GM23338 (cell line): ENCODE measurements at regions not wholly inside any gene's neighbourhood (a gene's known extent, or its start where the extent isn't known, plus 50 kb on each side); places are given as distances from the start of the nearest gene placed in this dataset.
"Not testable (repeated sequence)": the region's sequence is repeated elsewhere in the genome, so short reads cannot be mapped to it uniquely, and the experiment has no call there.

Experiments
- ATAC-seq: fragments of 200-7000 bp; cut with Tn5 transposase; 3 replicates; pipeline ENCODE4 v1.9.1; 2020
- DNase-seq: peaks from one replicate; pipeline ENCODE4 v3.0.0-alpha.2; 2015; ENCODE audit warnings: low spot score
- H2AFZ ChIP-seq: fragments of 200-600 bp; sonication (generic); 2 replicates; pipeline ENCODE4 v1.8.0; 2016; ENCODE audit warnings: antibody characterized with exemption, mild to moderate bottlenecking, moderate library complexity
- H3F3A ChIP-seq: fragments of 200-600 bp; sonication (generic); replicated peaks from 2 replicates; pipeline ENCODE4 v1.8.0; 2017; ENCODE audit warnings: antibody characterized with exemption, mixed run types, low read depth
- H3K27ac ChIP-seq: fragments of 200-600 bp; sonication (generic); 2 replicates; pipeline ENCODE4 v1.6.1; 2016; ENCODE audit warnings: low read depth
- H3K27me3 ChIP-seq: fragments of 200-600 bp; sonication (generic); 2 replicates; pipeline ENCODE4 v1.8.0; 2016; ENCODE audit warnings: mild to moderate bottlenecking, mixed run types, moderate library complexity; ENCODE audit not compliant: insufficient read depth
- H3K36me3 ChIP-seq: fragments of 200-600 bp; sonication (generic); 2 replicates; pipeline ENCODE4 v1.8.0; 2016; ENCODE audit warnings: mild to moderate bottlenecking; ENCODE audit not compliant: insufficient read depth
- H3K4me1 ChIP-seq: fragments of 200-600 bp; sonication (generic); 2 replicates; pipeline ENCODE4 v1.8.0; 2016; ENCODE audit warnings: mild to moderate bottlenecking, moderate library complexity; ENCODE audit not compliant: insufficient read depth
- H3K4me2 ChIP-seq: fragments of 200-600 bp; sonication (generic); 2 replicates; pipeline ENCODE4 v1.7.1; 2017; ENCODE audit warnings: mixed run types
- H3K4me3 ChIP-seq: fragments of 200-600 bp; sonication (generic); 2 replicates; pipeline ENCODE4 v1.6.1; 2016; ENCODE audit warnings: mixed run types
- H3K79me2 ChIP-seq: fragments of 200-600 bp; sonication (generic); replicated peaks from 2 replicates; pipeline ENCODE4 v1.8.0; 2017; ENCODE audit warnings: mild to moderate bottlenecking; ENCODE audit not compliant: insufficient read depth
- H3K9me2 ChIP-seq: fragments of 200-600 bp; sonication (generic); 2 replicates; pipeline ENCODE4 v1.8.0; 2017; ENCODE audit not compliant: insufficient read depth
- H4K20me1 ChIP-seq: fragments of 200-600 bp; sonication (generic); replicated peaks from 2 replicates; pipeline ENCODE4 v1.8.0; 2017; ENCODE audit warnings: mild to moderate bottlenecking; ENCODE audit not compliant: insufficient read depth
- H3K27ac Mint-ChIP-seq: 2 replicates; pipeline ENCODE4 v1.8.0; 2020; ENCODE audit warnings: inconsistent platforms, mild to moderate bottlenecking, moderate library complexity, mixed read lengths
- H3K27me3 Mint-ChIP-seq: 3 replicates; pipeline ENCODE4 v1.8.0; 2022; ENCODE audit warnings: low read depth, mild to moderate bottlenecking, moderate library complexity, mixed read lengths, inconsistent platforms; ENCODE audit not compliant: insufficient read depth, poor library complexity
- H3K36me3 Mint-ChIP-seq: 3 replicates; pipeline ENCODE4 v1.8.0; 2021; ENCODE audit warnings: low read depth, mild to moderate bottlenecking, inconsistent platforms, moderate library complexity, mixed read lengths
- H3K4me1 Mint-ChIP-seq: 3 replicates; pipeline ENCODE4 v1.8.0; 2020; ENCODE audit warnings: mild to moderate bottlenecking, inconsistent platforms, mixed read lengths
- H3K4me3 Mint-ChIP-seq: 3 replicates; pipeline ENCODE4 v1.8.0; 2021; ENCODE audit warnings: moderate library complexity, mild to moderate bottlenecking, inconsistent platforms, mixed read lengths
- H3K9me3 Mint-ChIP-seq: 3 replicates; pipeline ENCODE4 v1.8.0; 2020; ENCODE audit warnings: moderate library complexity, mild to moderate bottlenecking, inconsistent platforms, mixed read lengths
- CREB1 ChIP-seq: fragments of 250-450 bp; sonication (Bioruptor Pico); IDR thresholded peaks from 2 replicates; pipeline ENCODE4 v1.5.0; 2020; ENCODE audit warnings: low read depth, mild to moderate bottlenecking, moderate library complexity
- CTCF ChIP-seq, 2 experiments: fragments of 200-600 bp in 1 of 2; sonication (generic) in 1 of 2; conservative IDR thresholded peaks; 2 replicates each; pipeline versions ENCODE4 v1.5.1 to v1.6.1; 2016 to 2017; ENCODE audit warnings: antibody characterized with exemption in 2 of 2, low read depth in 2 of 2, mild to moderate bottlenecking in 2 of 2, moderate library complexity in 1 of 2
- ZNF114 ChIP-seq: fragments of 250-450 bp; sonication (Bioruptor Pico); IDR thresholded peaks from 2 replicates; pipeline ENCODE4 v1.5.0; 2020; ENCODE audit warnings: mild to moderate bottlenecking, moderate library complexity
- ZNF331 ChIP-seq: fragments of 250-450 bp; sonication (Bioruptor Pico); IDR thresholded peaks from 2 replicates; pipeline ENCODE4 v1.5.0; 2020; ENCODE audit warnings: low read depth, mild to moderate bottlenecking, moderate library complexity
- ZNF462 ChIP-seq: fragments of 250-450 bp; sonication (Bioruptor Pico); IDR thresholded peaks from 2 replicates; pipeline ENCODE4 v1.5.0; 2020; ENCODE audit warnings: mild to moderate bottlenecking, moderate library complexity

- TF ChIP-seq ZNF462 (CRISPR knock-in tag) (no peak), CREB1 (CRISPR knock-in tag) (no peak), CTCF (conservative IDR thresholded peaks at IDR 0.05; ENCODE audit: low read depth in 2 of 2) (no peak), ZNF331 (CRISPR knock-in tag) (no peak), ZNF114 (CRISPR knock-in tag) (no peak)
Measured at GRCh38 chr4:112956484-112956896, 93.0 kb upstream of the ANK2 start (continued).

GRCh38 chr4:112957764-112958163 is 91.7 kb upstream of the ANK2 start:
- not testable (repeated sequence) for DNase-seq, H3K27me3 Mint-ChIP-seq, H2AFZ ChIP-seq, H3K4me1 Mint-ChIP-seq, H3K27ac Mint-ChIP-seq, H3K27me3 ChIP-seq, H3K4me1 ChIP-seq, H3K36me3 ChIP-seq, ATAC-seq, H3K27ac ChIP-seq, H3K4me2 ChIP-seq, H3F3A ChIP-seq, H3K4me3 Mint-ChIP-seq, H3K4me3 ChIP-seq, H3K79me2 ChIP-seq, H4K20me1 ChIP-seq, H3K9me2 ChIP-seq
- H3K9me3 Mint-ChIP-seq, result peaks cover 28% of the 10 kb centered on the region
- peaks cover 27% of the 10 kb centered on the region for H3K36me3 Mint-ChIP-seq
